ENCODE measurements at regions not wholly inside any gene's neighbourhood (a gene's known extent, or its start where the extent isn't known, plus 50 kb on each side); places are given as distances from the start of the nearest gene placed in this dataset.
"Not testable (repeated sequence)": the region's sequence is repeated elsewhere in the genome, so short reads cannot be mapped to it uniquely, and the experiment has no call there.

DNA sequence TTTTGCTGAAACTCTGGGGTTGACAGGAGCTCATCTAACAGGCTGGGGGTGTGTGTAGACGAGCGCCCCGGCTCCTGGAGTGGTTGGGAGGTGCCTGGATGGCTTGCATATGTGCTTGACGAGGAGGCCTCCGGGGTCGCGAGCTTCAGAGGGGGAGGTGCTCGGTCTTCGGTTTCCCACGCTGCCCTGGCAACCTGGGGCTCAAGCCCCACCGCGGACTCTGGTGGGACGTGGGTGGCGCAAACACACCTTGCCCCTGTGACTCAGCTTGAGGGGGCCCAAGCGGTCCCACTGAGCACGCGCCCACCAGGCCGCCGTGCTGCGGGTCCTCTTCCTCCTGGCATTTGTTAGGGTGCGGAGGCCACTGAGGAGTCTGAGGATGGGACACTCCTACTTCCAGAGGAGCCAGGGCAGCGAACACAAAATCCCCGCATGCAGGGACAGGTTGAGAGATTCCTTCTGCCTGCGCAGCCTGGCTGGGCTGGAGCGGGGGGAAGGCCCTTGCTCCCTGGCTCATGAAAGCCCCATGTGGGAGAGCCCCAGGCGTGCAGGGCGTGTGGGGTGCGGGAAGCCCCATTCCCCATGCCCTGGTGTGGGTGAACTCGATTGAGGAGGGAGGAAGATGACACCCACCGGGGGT is 357.3 kb upstream of the DEFB115 start:
- not testable (repeated sequence) for TF ChIP-seq POLR2A (IDR thresholded peaks at IDR 0.05; ENCODE audit: low read depth, low read length)
- TF ChIP-seq, protein P1, sequence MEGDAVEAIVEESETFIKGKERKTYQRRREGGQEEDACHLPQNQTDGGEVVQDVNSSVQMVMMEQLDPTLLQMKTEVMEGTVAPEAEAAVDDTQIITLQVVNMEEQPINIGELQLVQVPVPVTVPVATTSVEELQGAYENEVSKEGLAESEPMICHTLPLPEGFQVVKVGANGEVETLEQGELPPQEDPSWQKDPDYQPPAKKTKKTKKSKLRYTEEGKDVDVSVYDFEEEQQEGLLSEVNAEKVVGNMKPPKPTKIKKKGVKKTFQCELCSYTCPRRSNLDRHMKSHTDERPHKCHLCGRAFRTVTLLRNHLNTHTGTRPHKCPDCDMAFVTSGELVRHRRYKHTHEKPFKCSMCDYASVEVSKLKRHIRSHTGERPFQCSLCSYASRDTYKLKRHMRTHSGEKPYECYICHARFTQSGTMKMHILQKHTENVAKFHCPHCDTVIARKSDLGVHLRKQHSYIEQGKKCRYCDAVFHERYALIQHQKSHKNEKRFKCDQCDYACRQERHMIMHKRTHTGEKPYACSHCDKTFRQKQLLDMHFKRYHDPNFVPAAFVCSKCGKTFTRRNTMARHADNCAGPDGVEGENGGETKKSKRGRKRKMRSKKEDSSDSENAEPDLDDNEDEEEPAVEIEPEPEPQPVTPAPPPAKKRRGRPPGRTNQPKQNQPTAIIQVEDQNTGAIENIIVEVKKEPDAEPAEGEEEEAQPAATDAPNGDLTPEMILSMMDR (conservative IDR thresholded peaks at IDR 0.05; ENCODE audit: low read depth, low read length): not testable (repeated sequence)

All from IMR-90 (cell line).